Thyroid gland (tissue), 4 donors: ENCODE measurements at regions not wholly inside any gene's neighbourhood (a gene's known extent, or its start where the extent isn't known, plus 50 kb on each side); places are given as distances from the start of the nearest gene placed in this dataset.

Source experiments
- POLR2A ChIP-seq, 2 donors: fragments of 450-650 bp; IDR thresholded peaks; one replicate each; pipeline ENCODE4 v1.6.1; 2017; ENCODE audit warnings: antibody characterized with exemption in 2 of 2, mild to moderate bottlenecking in 2 of 2, moderate library complexity in 1 of 2
- TF ChIP-seq, protein P1 (sequence below), 6 experiments: fragments of 200-600 bp in 3 of 6; fragments of 450-650 bp in 3 of 6; sonication (generic) in 3 of 6; IDR thresholded peaks; one replicate each; pipeline ENCODE4 v1.5.1; 2016 to 2019; ENCODE audit warnings: antibody characterized with exemption in 6 of 6, mild to moderate bottlenecking in 2 of 6, inconsistent platforms in 1 of 6, moderate library complexity in 1 of 6

DNA sequence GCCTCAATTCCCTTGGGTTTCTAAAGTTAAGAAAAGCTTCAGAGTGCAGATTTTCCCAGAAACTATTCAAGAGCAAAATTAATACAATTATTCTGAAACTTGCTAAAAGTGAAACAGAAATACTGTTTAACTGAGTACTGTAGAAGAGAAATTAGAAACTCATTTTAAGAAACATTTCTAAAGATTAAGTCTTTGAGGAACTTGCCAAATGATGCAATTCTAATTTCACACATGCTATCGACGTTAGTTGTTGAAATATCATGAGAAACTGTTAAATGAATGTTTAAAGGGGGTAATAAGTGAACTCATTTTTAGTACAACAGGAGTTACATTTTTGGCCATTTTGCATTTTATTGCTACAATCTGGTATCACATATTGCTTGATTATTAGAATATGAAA lies 125.3 kb upstream of the MAOA start:
- TF ChIP-seq, protein P1, sequence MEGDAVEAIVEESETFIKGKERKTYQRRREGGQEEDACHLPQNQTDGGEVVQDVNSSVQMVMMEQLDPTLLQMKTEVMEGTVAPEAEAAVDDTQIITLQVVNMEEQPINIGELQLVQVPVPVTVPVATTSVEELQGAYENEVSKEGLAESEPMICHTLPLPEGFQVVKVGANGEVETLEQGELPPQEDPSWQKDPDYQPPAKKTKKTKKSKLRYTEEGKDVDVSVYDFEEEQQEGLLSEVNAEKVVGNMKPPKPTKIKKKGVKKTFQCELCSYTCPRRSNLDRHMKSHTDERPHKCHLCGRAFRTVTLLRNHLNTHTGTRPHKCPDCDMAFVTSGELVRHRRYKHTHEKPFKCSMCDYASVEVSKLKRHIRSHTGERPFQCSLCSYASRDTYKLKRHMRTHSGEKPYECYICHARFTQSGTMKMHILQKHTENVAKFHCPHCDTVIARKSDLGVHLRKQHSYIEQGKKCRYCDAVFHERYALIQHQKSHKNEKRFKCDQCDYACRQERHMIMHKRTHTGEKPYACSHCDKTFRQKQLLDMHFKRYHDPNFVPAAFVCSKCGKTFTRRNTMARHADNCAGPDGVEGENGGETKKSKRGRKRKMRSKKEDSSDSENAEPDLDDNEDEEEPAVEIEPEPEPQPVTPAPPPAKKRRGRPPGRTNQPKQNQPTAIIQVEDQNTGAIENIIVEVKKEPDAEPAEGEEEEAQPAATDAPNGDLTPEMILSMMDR (IDR thresholded peaks at IDR 0.05) = no peak
- TF ChIP-seq POLR2A (IDR thresholded peaks at IDR 0.05) = no peak
